Psoas muscle (tissue), 7 donors: ENCODE measurements at regions not wholly inside any gene's neighbourhood (a gene's known extent, or its start where the extent isn't known, plus 50 kb on each side); places are given as distances from the start of the nearest gene placed in this dataset.
A peak's percentile ranks its signal among the peaks of the same experiment; 100 is the strongest.

Source experiments
- ATAC-seq, 4 donors: fragments of 200-7000 bp; cut with Tn5 transposase; one replicate each; pipeline ENCODE4 v1.9.1; 2020; ENCODE audit warnings: moderate library complexity in 3 of 4, mild to moderate bottlenecking in 2 of 4
- DNase-seq, 2 donors: peaks; one replicate each; pipeline ENCODE4 v3.0.0-alpha.2; 2020
- H3K27ac ChIP-seq: fragments of 200-600 bp; one replicate; pipeline ENCODE4 v1.8.0; 2022
- H3K27me3 ChIP-seq, 3 donors: fragments of 200-600 bp in 1 of 3; one replicate each; pipeline versions ENCODE4 v1.6.1 to v1.8.0; 2013 to 2022; ENCODE audit warnings: low read length in 2 of 3, mild to moderate bottlenecking in 2 of 3, moderate library complexity in 1 of 3; ENCODE audit not compliant: insufficient read depth in 3 of 3
- H3K36me3 ChIP-seq, 2 donors: fragments of 200-600 bp in 1 of 2; one replicate each; pipeline versions ENCODE4 v1.6.1 to v1.8.0; 2013 to 2022; ENCODE audit warnings: low read depth in 1 of 2, mild to moderate bottlenecking in 1 of 2, moderate library complexity in 1 of 2; ENCODE audit not compliant: insufficient read depth in 1 of 2
- H3K4me1 ChIP-seq: fragments of 200-600 bp; one replicate; pipeline ENCODE4 v1.8.0; 2022
- H3K4me3 ChIP-seq: fragments of 200-600 bp; one replicate; pipeline ENCODE4 v1.8.0; 2022; ENCODE audit warnings: mild to moderate bottlenecking
- H3K9me3 ChIP-seq: fragments of 200-600 bp; one replicate; pipeline ENCODE4 v1.8.0; 2022
- CTCF ChIP-seq: fragments of 200-600 bp; IDR thresholded peaks from one replicate; pipeline ENCODE4 v1.8.0; 2022; ENCODE audit warnings: antibody characterized with exemption
- WGBS, 3 donors: extraction: QIAGEN DNeasy Blood & Tissue Kit; methylation state at CpG; one replicate each; pipeline versions ENCODE4 v1.1.6 to v1.1.7; 2013; 5-methylcytosine and 5-hydroxymethylcytosine counted together
- intact Hi-C, 2 donors: fragments of 100-400 bp; cut with DNase I; formaldehyde crosslinking; loops; one replicate each; pipeline versions ENCODE4 v1.11.0 to v1.14.2; 2022
- donor health status: healthy with polysubstance abuse.
- donor health status: DM: no; HTN: no; CAD: no; lungs with moderate emphysema.
- donor health status: Bipolar disorder and iron deficiency.
- donor health status: healthy.
- donor health status: DM: yes; HTN: yes; CAD: no.
- donor health status: DM: no; HTN: no; CAD: no.
- donor health status: DM: yes; HTN: yes; CAD: no.

- H3K27me3 ChIP-seq: no peaks in the 10 kb centered on the region
- intact Hi-C loops: no loop called here
- H3K9me3 ChIP-seq: no peaks in the 10 kb centered on the region
- H3K4me3 ChIP-seq: no peak overlapping the region
- no peak overlapping the region for H3K27ac ChIP-seq
- no peaks in the 10 kb centered on the region for H3K36me3 ChIP-seq
- ATAC-seq: no peak
- H3K4me1 ChIP-seq: no peaks in the 10 kb centered on the region
- DNase-seq: no peak
- TF ChIP-seq CTCF: no peak
- 6 to 10% (median 7%) methylated on average over 1 of the region's 1 CpG for WGBS, 3 donors
Observed at GRCh38 chr18:52287151-52287550, 52.8 kb upstream of the DCC start.

- Histone ChIP-seq H3K9me3 (no peaks in the 10 kb centered on the region), H3K27ac (no peak overlapping the region), H3K4me1 (no peaks in the 10 kb centered on the region), H3K27me3 (no peaks in the 10 kb centered on the region), H3K4me3 (no peak overlapping the region), H3K36me3 (no peaks in the 10 kb centered on the region)
- no peak for ATAC-seq
- no peak for DNase-seq
- 36 to 46% (median 40%) methylated on average over 7 of the region's 7 CpGs for WGBS, 3 donors
- intact Hi-C loops: no loop called here
- TF ChIP-seq CTCF: peak; percentile 21
Observed at GRCh38 chr18:52288403-52289004, 51.5 kb upstream of the DCC start.

GRCh38 chr18:52289392-52289791, 50.6 kb upstream of the DCC start:
- Histone ChIP-seq H3K36me3 (no peaks in the 10 kb centered on the region), H3K4me3 (no peak overlapping the region), H3K27me3 (no peaks in the 10 kb centered on the region), H3K4me1 (no peaks in the 10 kb centered on the region), H3K27ac (no peak overlapping the region), H3K9me3 (no peaks in the 10 kb centered on the region)
- TF ChIP-seq CTCF: no peak
- intact Hi-C loops: no loop called here
- DNase-seq (no peak), ATAC-seq (no peak)
- 81 to 86% (median 82%) methylated on average over 1 of the region's 1 CpG for WGBS, 3 donors
